ENCODE measurements at regions not wholly inside any gene's neighbourhood (a gene's known extent, or its start where the extent isn't known, plus 50 kb on each side); places are given as distances from the start of the nearest gene placed in this dataset.
"Not testable (repeated sequence)": the region's sequence is repeated elsewhere in the genome, so short reads cannot be mapped to it uniquely, and the experiment has no call there.

DNA sequence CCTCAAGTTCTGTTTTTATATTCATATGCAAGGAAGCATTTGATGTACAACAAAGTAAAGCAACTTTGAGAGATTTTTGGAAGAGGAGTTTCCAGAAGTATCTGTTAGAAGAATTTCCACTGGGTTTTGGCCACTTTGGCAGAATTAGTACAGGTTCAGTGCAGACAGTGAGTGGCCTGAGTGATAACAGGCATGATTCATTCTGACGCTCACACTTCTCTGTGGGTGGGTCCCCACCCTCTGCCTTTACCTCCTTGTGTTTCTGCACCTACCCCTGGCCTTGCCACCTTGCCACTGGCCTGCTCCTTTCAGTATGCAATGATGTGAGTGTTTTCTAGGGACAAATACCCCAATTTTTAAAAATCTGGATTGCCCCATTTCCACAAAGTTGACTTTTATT is 65.1 kb upstream of the PAX8 start:
- TF ChIP-seq, protein P1, sequence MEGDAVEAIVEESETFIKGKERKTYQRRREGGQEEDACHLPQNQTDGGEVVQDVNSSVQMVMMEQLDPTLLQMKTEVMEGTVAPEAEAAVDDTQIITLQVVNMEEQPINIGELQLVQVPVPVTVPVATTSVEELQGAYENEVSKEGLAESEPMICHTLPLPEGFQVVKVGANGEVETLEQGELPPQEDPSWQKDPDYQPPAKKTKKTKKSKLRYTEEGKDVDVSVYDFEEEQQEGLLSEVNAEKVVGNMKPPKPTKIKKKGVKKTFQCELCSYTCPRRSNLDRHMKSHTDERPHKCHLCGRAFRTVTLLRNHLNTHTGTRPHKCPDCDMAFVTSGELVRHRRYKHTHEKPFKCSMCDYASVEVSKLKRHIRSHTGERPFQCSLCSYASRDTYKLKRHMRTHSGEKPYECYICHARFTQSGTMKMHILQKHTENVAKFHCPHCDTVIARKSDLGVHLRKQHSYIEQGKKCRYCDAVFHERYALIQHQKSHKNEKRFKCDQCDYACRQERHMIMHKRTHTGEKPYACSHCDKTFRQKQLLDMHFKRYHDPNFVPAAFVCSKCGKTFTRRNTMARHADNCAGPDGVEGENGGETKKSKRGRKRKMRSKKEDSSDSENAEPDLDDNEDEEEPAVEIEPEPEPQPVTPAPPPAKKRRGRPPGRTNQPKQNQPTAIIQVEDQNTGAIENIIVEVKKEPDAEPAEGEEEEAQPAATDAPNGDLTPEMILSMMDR (IDR thresholded peaks at IDR 0.05; ENCODE audit: poor library complexity), result not testable (repeated sequence)
- not testable (repeated sequence) for TF ChIP-seq EZH2 (IDR thresholded peaks at IDR 0.05; ENCODE audit: borderline replicate concordance)
